HG02852 (cell line): ENCODE measurements at regions not wholly inside any gene's neighbourhood (a gene's known extent, or its start where the extent isn't known, plus 50 kb on each side); places are given as distances from the start of the nearest gene placed in this dataset.
"Not testable (repeated sequence)": the region's sequence is repeated elsewhere in the genome, so short reads cannot be mapped to it uniquely, and the experiment has no call there.

Experiments used
- ATAC-seq: cut with Tn5 transposase; IDR thresholded peaks from one replicate; pipeline ENCODE4 v1.9.1; 2021; ENCODE audit warnings: mild to moderate bottlenecking, moderate library complexity; ENCODE audit not compliant: unreplicated experiment

DNA sequence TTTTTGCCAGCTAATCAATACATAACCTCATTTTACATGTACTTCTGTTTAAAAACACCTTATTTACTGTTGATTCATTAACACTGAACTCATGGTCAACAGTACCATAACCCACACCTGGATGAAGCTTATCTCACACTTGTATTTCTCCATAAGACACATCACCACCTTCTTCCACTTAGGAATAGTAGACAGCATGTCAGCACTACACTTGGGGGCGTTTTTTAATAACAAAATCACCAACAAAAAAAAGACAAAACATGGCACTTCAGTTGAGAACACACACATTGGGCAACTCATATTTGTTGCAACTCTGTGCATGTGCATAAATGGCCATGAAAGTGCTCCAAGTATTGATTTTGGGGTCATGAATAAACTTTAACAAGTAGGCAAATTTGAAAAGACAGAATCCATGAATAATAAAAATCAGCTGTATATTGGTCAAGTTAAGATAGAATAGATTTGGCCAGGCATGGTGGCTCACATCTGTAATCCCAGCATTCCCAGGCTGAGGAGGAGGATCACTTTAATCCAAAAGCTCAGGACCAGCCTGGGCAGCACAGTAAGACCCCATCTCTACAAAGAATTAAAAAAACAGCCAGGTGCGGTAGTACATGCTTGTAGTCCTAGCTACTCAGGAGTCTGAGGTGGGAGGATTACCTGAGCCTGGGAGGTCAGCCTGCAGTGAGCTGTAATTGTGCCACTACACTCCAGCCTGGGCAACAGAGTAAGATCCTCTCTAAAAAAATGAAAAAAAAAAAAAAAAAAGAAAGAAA lies 84.4 kb upstream of the SRD5A2 start:
- no peak for ATAC-seq

DNA sequence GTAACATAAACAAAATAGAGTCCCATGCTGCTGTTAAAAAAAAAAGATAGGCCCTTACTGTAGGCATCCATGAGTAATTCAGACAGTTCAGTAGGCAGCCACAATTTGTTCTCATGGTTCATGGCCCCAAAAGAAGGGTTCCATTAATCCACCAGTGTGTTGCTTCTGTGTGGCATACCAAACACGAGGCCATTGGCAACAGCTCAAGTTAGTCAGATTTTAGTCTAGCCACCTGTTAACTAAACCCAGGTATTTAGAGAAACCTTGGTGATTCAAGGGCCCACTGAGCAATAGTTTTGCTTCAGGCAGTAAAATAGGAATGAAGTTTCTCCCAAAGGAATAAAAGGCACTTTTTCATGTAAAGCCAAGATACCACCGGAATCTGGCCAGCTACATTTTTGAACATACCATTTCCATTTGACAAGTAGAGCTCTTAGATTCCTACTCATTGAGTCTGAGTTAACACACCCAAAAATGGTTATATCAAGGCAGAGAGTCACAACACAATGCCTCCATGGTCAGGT lies 80.1 kb upstream of the SRD5A2 start:
- no peak for ATAC-seq

DNA sequence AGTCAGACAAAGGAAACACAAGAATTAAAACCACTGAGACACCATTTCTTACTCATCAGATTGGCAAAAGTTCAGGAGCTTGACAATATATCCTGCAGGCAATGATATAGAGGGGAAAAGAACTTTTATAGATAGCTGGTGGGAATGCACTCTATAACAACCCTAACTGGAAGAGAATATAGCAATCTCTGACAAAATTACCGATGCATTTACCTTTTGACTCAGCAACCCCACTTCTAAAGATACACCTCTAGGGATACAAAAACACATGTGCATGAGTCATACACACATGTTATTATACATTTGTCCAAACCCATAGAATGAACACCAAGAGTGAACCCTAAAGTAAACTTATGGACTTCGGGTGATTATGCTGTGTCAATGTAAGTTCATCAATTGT lies 79.4 kb upstream of the SRD5A2 start:
- no peak for ATAC-seq

DNA sequence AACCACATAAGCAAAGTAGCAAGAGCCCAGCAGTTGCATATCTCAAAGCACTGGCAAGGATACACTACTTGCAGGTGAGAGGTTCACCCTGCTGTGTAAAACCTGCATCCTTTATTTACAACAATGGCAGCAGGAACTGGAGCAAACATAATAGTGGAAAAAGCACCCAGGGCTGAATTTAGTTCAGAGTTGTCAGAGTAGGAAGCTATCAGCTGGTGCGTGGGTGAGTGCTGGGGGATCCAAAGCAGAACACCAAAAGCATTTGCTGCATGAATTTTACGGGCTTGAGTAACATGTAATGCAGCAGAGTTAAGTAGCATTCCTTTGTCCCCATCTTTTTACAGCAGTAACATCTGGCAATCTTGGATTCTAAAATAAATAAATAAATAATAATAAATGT lies 73.5 kb upstream of the SRD5A2 start:
- ATAC-seq = no peak

DNA sequence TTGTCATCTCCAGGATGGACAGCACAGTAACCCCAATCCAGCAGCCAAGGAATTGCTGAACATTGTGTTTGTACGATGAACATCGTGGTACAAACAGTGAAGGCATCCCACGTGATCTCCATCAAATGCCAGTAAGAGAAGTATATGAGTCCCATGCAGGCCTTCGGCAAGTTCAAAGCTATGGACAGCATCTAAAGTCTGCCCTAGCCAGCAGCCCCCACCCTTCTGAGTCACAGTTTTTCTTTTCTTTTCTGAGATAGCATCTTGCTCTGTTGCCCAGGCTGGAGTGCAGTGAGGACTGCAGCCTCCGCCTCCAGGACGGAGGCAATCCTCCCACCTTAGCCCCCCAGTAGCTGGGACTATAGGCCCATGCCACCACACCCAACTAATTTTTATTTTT lies 71.0 kb upstream of the SRD5A2 start:
- ATAC-seq = no peak

DNA sequence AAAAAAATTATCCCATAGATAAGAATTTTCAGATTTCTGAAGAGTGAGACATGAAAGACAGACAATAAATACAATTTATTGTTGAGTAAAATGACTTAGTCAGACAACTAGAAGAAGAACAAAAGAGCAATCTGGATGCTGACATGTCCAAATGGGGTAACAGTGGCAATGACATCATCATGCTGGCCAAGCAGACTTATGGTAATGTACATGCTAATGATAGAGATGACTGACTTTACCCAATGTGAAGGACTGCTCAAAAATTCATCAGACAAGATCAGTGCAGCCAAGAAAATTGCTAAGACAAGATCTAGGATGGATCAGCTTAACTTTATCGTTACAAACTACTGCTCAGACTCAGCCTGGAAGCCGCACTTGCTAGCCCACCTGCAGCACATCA lies 70.5 kb upstream of the SRD5A2 start:
- no peak for ATAC-seq

DNA sequence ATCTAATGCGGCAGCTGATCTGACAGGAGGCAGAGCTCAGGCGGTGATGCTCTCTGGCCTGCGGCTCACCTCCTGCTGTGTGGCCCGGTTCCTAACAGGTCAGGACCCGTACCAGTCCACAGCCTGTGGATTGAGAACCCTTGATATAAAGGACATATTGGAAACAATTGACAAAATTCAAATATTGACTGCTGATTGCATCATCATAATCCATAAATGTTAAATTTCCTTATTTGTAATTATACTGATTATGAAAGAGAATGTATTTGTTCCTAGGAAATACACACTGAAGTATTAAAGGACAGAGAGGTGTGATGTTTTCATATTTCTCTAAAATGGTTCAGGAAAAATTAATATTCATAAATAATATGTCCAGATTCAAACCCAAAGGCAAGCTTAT lies 63.8 kb upstream of the SRD5A2 start:
- no peak for ATAC-seq

DNA sequence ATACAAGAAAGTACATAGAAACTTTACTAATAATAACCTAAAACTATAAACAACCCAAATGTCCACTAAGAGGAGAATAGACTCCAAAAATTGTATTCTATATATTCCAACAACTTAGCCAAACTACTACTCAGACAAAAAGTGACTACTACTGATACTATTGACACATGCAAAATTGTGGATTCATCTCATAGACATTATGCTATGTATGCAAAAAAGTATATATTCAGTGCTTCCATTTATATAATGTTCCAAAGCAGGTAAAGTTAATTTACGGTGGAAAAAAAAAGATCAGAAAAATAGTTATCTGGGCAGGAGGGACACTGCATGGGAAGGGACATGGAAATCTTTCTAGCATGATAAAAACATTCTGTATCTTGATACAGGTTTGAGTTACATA lies 62.0 kb upstream of the SRD5A2 start:
- ATAC-seq = no peak

DNA sequence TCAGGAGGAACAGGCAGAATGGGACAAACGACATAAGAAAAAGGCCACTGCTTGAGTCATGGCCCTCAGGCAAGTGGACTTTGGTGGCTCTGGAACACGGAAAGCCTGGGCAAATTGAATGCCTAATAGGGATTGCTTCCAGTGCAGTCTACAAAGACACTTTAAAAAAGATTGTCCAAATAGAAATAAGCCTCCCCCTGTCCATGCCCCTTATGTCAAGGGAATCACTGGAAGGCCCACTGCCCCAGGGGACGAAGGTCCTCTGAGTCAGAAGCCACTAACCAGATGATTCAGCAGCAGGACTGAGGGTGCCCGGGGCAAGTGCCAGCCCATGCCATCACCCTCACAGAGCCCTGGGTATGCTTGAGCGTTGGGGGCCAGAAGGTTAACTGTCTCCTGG lies 51.5 kb upstream of the SRD5A2 start:
- not testable (repeated sequence) for ATAC-seq
